GM03348 (cell line): ENCODE measurements at regions not wholly inside any gene's neighbourhood (a gene's known extent, or its start where the extent isn't known, plus 50 kb on each side); places are given as distances from the start of the nearest gene placed in this dataset.
"Not testable (repeated sequence)": the region's sequence is repeated elsewhere in the genome, so short reads cannot be mapped to it uniquely, and the experiment has no call there.

Experiments
- DNase-seq: peaks from one replicate; pipeline ENCODE4 v3.0.0; 2012; ENCODE audit warnings: low spot score

- peak; percentile 9 for DNase-seq
Measured at GRCh38 chr9:73219985-73220626, 68.4 kb downstream of the ANXA1 start.

- DNase-seq = no peak
Measured at GRCh38 chr9:73223594-73223993, 71.9 kb downstream of the ANXA1 start.

DNA sequence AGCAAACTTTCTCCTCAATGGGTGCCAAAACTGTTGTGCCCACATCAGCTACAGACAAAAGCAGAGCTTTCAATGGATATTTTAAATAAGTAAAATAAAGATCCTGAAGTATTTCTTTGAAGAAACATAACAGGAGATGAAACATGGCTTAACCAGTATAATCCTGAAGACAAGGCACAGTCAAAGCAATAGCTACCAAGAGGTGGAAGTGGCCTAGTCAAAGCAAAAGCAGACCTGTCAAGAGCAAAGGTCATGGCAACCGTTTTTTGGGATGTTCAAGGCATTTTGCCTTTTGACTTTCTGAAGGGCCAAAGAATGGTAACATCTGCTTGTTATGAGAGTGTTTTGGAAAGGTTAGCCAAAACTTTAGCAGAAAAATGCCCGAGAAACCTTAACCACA, 77.9 kb downstream of the ANXA1 start:
- DNase-seq = no peak

DNA sequence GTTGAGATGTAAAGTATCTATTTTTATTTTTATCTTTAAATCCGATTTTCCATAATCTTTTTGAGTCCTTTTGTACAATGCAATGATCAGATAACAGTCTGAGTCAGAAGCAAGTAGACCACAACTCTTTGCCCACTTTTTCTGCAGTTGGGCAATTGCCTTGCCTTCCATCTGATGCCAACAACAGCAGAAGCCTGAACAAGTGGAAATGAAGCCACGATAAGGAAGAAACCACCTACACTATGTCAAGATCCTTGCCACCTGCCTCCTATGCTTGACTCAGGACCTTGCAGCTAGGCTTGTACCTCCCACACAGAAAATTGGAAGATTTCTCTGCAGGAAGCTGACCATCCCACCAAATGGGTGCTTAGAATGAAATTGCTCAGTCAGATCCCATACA, 78.6 kb downstream of the ANXA1 start:
- no peak for DNase-seq

DNA sequence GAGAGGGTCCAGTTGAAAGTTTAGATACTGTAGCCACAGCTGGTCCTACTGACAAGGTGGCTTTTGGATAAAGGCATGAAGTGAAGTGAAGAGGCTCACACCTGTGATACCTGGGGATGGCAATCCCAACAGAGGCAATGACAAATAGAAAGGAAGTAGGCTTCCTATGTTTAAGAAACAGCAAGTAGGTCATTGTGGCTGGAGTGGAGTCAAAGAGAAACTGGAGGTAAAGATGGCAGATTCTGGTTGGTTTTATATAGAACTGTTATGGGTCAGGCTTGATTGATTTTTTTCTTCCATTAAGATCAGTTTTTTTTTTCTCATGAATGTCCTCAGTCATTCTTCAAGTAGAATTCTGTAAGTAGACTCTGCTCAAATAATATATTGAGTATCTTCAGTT, 79.5 kb downstream of the ANXA1 start:
- no peak for DNase-seq

GRCh38 chr9:73233359-73234007, 81.8 kb downstream of the ANXA1 start:
- DNase-seq = no peak

GRCh38 chr9:73234008-73234360, 82.3 kb downstream of the ANXA1 start:
- DNase-seq = no peak

- no peak for DNase-seq
Measured at GRCh38 chr9:73237140-73237539, 85.5 kb downstream of the ANXA1 start.

DNA sequence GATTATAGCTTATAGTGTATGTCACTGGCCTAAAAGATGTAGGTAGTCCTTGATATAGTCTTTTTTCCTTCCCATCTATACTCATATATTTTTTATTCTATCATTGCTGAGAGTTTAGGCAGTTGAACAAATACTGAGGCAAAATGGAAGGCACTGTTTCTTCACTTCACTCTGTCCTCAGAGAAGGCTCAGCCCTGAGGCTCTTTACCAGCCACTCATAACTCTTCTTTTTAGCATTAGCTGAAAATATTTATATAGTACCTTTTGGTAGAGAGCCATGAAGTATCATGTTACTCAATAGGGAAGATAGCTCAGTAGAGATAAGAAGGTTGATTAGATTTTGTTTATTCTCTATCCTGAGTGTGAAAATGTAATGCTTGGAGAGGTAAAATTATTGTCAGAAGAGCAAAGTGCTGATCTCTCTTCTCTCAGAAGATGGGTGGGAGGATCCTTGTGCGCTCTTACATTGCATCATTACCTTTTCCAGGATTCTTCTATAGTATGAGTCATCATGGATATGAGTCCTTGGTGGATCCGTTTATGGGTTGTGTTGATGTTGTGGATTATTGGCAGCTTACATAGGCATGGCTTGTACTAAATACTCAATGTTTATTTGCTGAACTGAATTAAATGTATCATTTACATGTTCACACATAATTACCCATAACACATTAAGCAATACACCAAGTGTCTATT, 88.1 kb downstream of the ANXA1 start:
- no peak for DNase-seq

GRCh38 chr9:73243078-73243477, 91.4 kb downstream of the ANXA1 start:
- no peak for DNase-seq

- DNase-seq = no peak
Measured at GRCh38 chr9:73259086-73259696, 107.5 kb downstream of the ANXA1 start.

DNA sequence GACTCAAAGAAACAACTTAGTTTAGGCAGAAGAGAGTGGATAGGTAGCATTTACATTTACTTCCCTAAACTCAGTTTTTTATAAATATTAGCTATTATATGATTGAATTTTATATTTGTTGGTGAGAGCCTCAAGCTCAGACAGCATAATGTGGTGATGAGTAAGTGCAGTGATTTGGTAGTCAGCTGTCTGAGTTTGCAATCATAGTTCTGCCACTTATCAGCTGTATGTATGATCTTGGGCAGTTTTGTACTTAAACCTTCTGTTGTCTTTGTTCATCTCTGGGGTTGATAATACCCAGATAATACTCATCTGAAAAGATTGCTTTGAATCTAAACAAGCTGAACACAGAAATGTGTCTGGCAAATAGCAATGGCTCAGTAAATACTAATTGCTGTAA, 108.8 kb downstream of the ANXA1 start:
- DNase-seq = no peak

DNA sequence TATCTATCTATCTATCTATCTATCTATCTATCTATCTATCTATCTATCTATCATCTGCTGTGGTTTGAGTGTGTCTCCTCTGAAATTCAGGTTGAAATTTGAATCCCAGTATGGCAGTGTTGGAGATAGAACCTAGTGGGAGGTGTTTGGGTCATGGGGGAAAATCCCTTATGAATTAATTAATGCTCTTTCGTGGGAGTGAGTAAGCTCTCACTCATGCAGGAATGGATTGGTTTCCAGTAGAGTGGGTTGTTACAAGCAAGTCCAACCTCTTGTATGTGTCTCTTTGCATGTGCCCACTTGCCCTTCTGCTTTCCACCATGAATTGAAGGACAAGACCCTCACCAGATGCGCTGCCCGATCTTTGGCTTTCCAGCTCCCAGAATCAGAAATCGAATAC, 113.0 kb downstream of the ANXA1 start:
- no peak for DNase-seq

DNA sequence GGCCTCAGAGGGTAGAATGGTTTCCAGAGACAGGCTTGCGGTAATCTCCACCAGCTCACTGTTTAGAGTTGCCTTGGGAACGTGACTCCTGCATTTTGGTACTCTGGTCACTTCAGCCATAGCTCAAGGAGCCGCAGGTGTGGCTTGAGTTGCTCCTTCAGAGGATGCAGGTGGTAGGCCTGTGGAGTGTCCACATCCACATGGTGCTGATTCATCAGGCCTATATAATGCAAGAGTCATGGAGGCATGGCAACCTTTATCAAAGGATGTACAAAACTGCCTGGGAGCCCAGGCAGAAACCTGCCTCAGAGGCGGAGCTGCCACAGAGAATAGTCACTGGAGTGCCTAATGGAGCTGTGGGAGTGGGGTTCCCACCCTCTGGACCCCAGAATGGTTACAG, 114.2 kb downstream of the ANXA1 start:
- DNase-seq = no peak

DNA sequence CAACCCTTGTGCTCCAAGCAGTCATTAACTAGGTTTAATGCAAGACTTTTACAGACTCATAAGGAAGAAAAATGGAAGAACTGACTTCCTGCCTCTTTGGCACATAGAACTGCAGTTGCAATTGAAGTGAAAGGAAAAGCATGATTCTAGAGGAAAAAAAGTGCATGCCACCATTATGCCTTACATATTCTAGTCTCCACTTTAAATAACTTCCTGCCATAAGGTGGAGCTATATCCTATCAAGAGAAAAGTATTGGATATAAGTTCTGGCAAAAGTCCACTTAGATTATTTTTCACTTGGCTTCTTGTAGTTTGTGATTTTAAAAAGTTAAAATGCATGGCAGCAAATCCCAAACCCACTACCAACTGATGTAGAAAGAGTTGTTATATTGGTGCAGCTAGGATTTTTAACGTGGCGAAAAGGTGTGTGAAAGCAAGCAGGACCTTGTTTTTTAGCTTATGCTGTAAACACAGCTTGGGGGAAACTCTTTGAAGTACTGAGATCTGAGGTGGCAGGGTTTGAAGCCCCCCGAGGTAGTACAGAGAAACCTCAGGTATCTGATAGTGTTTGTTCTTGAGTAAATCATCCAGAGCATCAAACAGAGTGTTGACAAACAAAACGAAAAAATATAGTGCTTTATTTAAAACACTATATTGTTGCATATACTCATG, 117.9 kb downstream of the ANXA1 start:
- no peak for DNase-seq

DNA sequence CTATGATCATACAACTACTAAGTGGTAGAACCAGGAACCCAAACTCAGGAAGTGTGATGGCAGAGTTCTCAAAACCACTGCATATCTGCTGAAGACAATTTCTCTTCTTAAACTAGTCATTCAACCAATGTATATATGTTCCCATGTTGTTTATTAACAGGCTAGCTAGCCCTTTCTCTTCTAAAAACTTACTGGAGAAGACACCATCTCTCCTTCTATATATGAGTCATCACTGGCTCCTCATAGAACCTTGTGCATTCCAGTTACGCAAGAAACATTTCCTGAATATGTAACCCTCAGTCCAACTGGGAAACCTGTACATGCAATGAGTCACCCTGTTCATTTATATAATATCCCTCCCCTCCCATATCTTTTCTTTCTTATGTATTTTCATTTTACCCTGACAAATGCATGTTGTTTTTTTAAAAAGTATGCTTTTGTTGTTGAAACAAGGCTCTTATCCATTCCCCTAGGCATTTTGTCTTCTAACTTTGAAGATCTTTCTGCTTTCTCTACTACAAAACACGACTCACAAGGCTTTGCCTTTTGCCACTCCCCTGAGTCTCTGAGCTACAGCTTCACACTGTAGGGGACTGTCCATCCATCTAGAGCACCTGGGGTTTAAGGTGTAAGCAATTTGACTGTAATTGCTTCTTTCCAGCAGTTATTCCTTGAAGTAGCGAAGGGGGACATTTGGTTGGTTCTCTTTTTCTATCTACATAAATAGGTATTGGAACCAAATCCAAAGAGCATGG, 119.5 kb downstream of the ANXA1 start:
- peak; percentile 36 for DNase-seq

- no peak for DNase-seq
Measured at GRCh38 chr9:73280113-73280512, 128.4 kb downstream of the ANXA1 start.

- DNase-seq = no peak
Measured at GRCh38 chr9:73284377-73284776, 132.7 kb downstream of the ANXA1 start.

DNA sequence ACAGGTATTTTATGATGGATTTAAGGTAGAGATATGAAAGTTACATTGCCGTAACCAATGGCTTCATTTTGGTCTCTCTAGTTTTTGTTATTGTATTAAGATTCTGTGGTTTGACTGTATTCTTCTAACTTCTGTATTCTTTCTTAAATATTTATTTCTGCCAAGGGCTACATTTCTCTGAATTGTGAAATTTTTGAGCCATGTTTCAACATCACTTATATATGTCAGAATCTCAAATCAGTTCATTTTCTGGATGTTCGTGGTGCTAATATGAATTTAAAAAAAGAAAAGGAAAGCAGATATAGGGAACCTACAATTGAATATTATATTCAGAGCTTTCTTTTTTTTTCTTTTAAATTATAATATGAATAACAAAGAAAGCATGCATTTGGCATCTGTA, 142.7 kb downstream of the ANXA1 start:
- no peak for DNase-seq

DNA sequence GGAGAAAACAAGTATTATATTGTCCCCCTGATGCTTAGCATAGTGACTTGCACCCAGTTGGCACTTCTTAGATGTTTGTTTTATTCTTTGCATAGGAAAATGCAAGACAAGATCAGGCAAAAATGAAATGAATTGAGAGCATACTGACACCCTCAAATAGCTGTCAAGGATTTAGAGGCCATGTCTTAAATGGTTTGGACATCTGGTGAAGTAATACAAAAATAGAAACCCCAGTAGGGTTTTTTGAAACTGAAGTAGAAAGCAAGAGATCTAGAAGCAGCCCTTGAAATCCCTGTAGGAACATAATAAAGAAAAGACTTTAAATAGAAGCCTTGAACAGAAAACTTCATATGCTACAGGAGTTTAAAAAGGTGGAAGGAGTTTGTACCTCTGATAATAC, 174.3 kb downstream of the ANXA1 start:
- DNase-seq = no peak

- no peak for DNase-seq
Measured at GRCh38 chr9:73327149-73327548, 175.5 kb downstream of the ANXA1 start.

DNA sequence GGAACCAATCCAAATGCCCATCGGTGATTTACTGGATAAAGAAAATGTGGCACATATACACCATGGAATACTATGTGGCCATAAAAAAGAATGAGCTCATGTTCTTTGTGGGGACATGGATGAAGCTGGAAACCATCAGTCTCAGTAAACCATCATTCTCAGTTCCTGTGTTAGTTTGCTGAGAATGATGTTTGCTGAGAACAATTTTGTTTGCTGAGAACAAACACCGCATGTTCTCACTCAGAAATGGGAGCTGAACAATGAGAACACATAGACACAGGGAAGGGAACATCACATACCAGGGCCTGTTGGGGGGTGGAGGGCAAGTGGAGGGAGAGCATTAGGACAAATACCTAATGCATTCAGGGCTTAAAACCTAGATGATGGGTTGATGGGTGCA, 185.5 kb downstream of the ANXA1 start:
- DNase-seq = not testable (repeated sequence)
